Lower leg skin (tissue), 4 donors: ENCODE measurements at regions not wholly inside any gene's neighbourhood (a gene's known extent, or its start where the extent isn't known, plus 50 kb on each side); places are given as distances from the start of the nearest gene placed in this dataset.
"Not testable (repeated sequence)": the region's sequence is repeated elsewhere in the genome, so short reads cannot be mapped to it uniquely, and the experiment has no call there.

Experiments used
- DNase-seq, 2 donors: peaks; one replicate each; pipeline ENCODE4 v3.0.0-alpha.2; 2019; ENCODE audit warnings: low spot score in 2 of 2
- H3K4me3 ChIP-seq: fragments of 200-600 bp; sonication (generic); 2 replicates; pipeline ENCODE4 v1.5.1; 2017; ENCODE audit warnings: mild to moderate bottlenecking, low read depth; ENCODE audit not compliant: poor library complexity, severe bottlenecking
- POLR2A ChIP-seq, 2 donors: fragments of 450-650 bp; IDR thresholded peaks; one replicate each; pipeline ENCODE4 v1.6.1; 2016 to 2017; ENCODE audit warnings: antibody characterized with exemption in 2 of 2, mild to moderate bottlenecking in 1 of 2, moderate library complexity in 1 of 2
- WGBS, 2 donors: methylation state at CpG; one replicate each; pipeline ENCODE4 v1.1.5; 2018; 5-methylcytosine and 5-hydroxymethylcytosine counted together
- intact Hi-C: fragments of 100-400 bp; cut with DNase I; formaldehyde crosslinking; loops from one replicate; pipeline ENCODE4 v1.15.0; 2023; ENCODE audit warnings: low total_unique reads
- TF ChIP-seq, protein P1 (sequence below), 3 donors: fragments of 450-650 bp; IDR thresholded peaks; one replicate each; pipeline ENCODE4 v1.5.1; 2016; ENCODE audit warnings: antibody characterized with exemption in 3 of 3, mild to moderate bottlenecking in 3 of 3, moderate library complexity in 2 of 3

DNA sequence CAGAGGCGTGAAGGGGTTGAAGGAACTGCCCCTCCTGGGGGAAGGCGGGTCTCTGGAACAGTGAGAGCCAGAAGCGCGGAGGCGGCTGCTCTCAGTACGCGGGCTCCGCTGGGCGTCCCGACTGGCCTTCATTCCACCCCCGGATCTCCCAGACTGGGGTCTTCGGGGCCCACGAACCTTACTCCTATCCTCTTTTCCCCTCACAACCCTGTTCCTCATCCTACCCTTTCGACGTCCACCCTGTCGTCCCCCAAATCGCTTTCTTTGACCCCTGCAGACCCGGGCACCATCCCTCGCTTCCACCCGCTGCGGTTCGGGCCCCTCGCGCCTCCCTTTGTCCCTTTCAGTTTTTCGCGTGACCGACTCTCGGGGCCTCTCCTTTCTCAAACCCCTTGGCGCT lies 2114.6 kb downstream of the TP53TG3F start:
- no peak overlapping the region for H3K4me3 ChIP-seq
- intact Hi-C loops = no loop called here
- 52 to 64% methylated on average over 29 of the region's 29 CpGs for WGBS, 2 donors
- DNase-seq = no peak
- no peak for TF ChIP-seq POLR2A (IDR thresholded peaks at IDR 0.05)
- TF ChIP-seq, protein P1, sequence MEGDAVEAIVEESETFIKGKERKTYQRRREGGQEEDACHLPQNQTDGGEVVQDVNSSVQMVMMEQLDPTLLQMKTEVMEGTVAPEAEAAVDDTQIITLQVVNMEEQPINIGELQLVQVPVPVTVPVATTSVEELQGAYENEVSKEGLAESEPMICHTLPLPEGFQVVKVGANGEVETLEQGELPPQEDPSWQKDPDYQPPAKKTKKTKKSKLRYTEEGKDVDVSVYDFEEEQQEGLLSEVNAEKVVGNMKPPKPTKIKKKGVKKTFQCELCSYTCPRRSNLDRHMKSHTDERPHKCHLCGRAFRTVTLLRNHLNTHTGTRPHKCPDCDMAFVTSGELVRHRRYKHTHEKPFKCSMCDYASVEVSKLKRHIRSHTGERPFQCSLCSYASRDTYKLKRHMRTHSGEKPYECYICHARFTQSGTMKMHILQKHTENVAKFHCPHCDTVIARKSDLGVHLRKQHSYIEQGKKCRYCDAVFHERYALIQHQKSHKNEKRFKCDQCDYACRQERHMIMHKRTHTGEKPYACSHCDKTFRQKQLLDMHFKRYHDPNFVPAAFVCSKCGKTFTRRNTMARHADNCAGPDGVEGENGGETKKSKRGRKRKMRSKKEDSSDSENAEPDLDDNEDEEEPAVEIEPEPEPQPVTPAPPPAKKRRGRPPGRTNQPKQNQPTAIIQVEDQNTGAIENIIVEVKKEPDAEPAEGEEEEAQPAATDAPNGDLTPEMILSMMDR (IDR thresholded peaks at IDR 0.05) = no peak

DNA sequence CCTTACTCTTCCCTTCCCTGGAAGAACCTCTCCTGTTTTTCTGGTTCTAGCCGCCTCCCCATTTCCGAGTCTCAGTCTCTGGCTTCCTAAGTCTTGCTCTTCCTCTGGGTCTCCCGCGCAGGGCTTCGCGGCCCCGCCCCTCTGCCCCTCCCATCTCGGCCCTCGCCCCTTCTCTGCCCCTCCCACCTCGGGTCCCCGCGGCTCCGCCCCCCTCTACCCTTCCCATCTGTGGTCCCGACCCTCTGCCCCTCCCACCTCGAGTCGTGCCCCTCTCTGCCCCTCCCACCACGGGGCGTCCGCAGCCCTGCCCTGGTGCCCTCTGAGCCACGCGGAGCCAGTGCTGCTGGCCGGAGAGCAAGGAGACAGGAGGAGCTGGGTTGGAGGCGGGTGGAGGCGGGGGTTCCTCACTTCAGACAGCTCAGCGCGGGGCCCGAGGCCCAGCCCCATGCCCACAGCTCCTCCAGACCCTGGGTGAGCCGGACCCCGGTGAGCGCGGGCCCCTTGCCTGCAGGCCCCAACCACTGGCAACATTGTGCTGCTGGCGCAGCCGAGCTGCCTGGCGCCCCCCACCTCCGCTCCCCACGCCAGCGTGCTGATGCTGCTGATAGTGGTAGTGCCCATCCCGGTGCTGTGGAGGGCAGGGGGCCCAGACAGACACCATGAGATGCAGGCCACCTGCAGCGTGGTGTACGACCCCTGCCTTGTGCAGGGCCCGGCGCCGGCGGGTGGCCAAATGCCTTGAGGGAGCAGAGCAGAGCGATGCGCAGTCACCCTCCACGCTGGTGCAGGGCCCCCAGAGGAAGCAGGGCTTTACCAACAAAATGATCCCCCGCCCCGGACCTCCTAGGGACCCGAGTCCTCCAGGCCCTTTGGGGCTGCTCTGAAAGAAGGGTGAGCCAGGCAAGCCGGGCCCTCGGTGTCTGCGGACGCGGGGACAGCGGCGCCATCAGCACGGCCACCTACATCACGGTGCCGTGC lies 2115.3 kb downstream of the TP53TG3F start:
- DNase-seq = no peak
- whole genome bisulfite sequencing, 2 donors = 56 to 64% methylated on average over 52 to 54 of the region's 60 CpGs
- intact Hi-C loops = no loop called here
- TF ChIP-seq, protein P1 (IDR thresholded peaks at IDR 0.05) = no peak
- TF ChIP-seq POLR2A (IDR thresholded peaks at IDR 0.05) = no peak
- H3K4me3 ChIP-seq = no peak overlapping the region

DNA sequence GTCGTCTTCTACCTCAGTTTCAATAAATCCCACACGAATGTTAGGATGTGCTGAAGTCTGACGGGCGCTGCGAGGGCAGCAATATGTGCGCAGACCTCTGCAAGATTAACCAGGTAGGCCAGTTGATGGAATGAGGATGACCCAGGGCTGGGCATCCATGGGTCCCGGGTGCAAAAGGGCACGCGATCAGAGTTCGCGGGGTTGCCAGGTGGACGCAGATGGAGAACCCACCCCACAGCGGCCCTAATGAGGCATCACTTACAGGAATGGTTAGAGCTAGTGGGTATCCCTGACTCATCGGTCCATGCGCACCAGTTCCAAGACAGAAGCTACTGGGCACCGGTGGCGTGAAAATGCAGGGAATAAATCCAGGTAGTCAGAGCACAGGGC lies 2116.0 kb downstream of the TP53TG3F start:
- intact Hi-C loops = no loop called here
- no peak for DNase-seq
- no peak overlapping the region for H3K4me3 ChIP-seq
- 76 to 78% methylated on average over 17 of the region's 17 CpGs for WGBS, 2 donors
- TF ChIP-seq, protein P1 (IDR thresholded peaks at IDR 0.05) = no peak
- no peak for TF ChIP-seq POLR2A (IDR thresholded peaks at IDR 0.05)

DNA sequence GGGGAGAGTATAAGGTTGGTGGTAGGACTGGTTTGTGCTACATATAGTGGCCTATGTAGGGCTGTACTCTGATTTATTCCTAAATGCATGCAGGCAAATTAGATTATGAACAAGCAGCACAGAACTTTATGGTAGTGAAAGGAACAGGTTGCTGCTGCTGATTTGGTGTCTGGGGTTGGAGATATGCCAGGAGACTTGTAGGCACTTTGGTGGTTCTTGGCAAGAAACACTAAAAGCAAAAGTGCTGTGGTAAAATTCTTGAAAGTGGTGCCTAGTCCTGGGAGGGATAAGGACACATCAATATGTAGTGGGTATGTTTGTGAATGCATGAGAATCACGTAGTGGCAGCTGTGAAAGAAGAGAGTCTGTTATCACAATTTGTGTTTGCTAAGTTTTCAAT lies 2126.0 kb downstream of the TP53TG3F start:
- no peak overlapping the region for H3K4me3 ChIP-seq
- no peak for DNase-seq
- TF ChIP-seq, protein P1 (IDR thresholded peaks at IDR 0.05) = no peak
- TF ChIP-seq POLR2A (IDR thresholded peaks at IDR 0.05) = no peak
- WGBS, 2 donors = 37 to 40% methylated on average over 1 of the region's 1 CpG
- intact Hi-C loops = no loop called here

DNA sequence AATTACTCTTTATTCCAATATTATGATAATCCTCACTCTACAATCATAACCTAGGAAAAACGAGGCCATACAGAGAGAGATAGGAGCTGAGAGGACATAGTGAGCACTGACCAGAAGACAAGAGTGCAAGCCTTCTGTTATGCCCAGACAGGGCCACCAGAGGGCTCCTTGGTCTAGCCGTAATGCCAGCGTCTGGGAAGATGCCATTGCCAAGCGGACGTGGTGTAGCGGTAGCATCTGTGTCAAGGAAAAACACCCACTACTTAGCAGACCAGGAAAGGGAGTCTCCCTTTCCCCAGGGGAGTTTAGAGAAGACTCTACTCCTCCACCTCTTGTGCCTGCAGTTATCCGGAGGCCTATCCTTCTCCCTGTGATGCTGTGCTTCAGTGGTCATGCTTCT lies 2131.5 kb downstream of the TP53TG3F start:
- DNase-seq, intact Hi-C loops, H3K4me3 ChIP-seq: not testable (repeated sequence)
- WGBS, 2 donors = 55 to 70% methylated on average over 7 of the region's 7 CpGs

DNA sequence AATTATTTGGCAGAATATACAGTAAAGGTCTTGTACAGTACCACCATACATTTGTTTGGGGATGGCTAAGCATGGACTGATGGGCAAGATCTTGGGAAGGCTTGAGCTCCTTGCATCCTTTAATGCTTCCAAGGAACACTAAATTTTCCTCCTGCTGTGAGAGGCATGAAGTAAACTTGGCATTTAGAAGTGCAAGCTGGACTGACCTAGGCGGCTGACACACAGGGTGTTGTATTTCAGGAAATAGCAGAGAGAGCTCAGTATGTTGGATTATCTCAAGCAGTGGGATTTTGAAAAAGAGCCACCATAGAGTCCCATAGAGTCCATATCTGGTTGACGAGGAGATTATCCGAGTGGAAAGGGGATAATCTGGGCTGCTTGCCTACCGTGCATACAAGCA lies 2137.1 kb downstream of the TP53TG3F start:
- no peak overlapping the region for H3K4me3 ChIP-seq
- WGBS, 2 donors = 80 to 87% methylated on average over 4 of the region's 4 CpGs
- TF ChIP-seq, protein P1 (IDR thresholded peaks at IDR 0.05) = no peak
- no peak for TF ChIP-seq POLR2A (IDR thresholded peaks at IDR 0.05)
- intact Hi-C loops = no loop called here
- no peak for DNase-seq
